ENCODE measurements at regions not wholly inside any gene's neighbourhood (a gene's known extent, or its start where the extent isn't known, plus 50 kb on each side); places are given as distances from the start of the nearest gene placed in this dataset.

DNA sequence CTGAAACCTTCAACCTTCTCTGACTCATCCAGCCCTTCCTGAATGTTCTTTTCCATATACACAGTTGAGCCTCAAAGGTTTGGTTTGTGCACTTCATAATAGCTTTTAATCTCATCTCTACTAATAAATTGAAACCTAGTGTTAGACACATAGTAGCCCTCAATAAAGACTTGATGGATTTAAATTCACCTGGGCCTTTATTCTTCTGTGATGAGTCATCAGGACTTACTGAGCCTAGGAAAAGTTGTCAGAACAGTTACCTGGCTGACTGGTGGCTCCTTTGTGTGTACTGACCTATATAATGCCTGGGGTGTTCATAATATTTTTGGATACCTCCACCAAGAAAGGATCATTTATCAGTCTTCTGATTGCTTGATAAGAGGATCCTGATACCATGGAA lies 86.4 kb upstream of the NTF3 start:
- CTCF ChIA-PET = no interaction called here
- Mint-ChIP-seq H3K4me3 (no peak overlapping the region), H3K36me3 (ENCODE audit: low read depth) (no peaks in the 10 kb centered on the region)

GRCh38 chr12:5348057-5348456 lies 83.9 kb upstream of the NTF3 start:
- Histone ChIP-seq H3K27me3 (ENCODE audit: control insufficient read depth in 1 of 2, insufficient read depth in 2 of 2, low read length in 2 of 2) (no peaks in the 10 kb centered on the region), H3K4me1 (ENCODE audit: insufficient read depth, low read length) (no peaks in the 10 kb centered on the region), H3K9me3 (ENCODE audit: control insufficient read depth in 1 of 2, insufficient read depth in 1 of 2, low read length in 2 of 2) (no peaks in the 10 kb centered on the region), H3K4me3 (ENCODE audit: low read length) (no peak overlapping the region), H3K27ac (ENCODE audit: low read depth in 1 of 2, low read length in 2 of 2) (no peak overlapping the region), H3K36me3 (ENCODE audit: insufficient read depth, low read length) (no peaks in the 10 kb centered on the region)
- ChIA-PET CTCF (no interaction called here), POLR2A (no interaction called here)
- TF ChIP-seq, protein P1, sequence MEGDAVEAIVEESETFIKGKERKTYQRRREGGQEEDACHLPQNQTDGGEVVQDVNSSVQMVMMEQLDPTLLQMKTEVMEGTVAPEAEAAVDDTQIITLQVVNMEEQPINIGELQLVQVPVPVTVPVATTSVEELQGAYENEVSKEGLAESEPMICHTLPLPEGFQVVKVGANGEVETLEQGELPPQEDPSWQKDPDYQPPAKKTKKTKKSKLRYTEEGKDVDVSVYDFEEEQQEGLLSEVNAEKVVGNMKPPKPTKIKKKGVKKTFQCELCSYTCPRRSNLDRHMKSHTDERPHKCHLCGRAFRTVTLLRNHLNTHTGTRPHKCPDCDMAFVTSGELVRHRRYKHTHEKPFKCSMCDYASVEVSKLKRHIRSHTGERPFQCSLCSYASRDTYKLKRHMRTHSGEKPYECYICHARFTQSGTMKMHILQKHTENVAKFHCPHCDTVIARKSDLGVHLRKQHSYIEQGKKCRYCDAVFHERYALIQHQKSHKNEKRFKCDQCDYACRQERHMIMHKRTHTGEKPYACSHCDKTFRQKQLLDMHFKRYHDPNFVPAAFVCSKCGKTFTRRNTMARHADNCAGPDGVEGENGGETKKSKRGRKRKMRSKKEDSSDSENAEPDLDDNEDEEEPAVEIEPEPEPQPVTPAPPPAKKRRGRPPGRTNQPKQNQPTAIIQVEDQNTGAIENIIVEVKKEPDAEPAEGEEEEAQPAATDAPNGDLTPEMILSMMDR (IDR thresholded peaks at IDR 0.05) = no peak
- Mint-ChIP-seq H3K36me3 (ENCODE audit: low read depth) (no peaks in the 10 kb centered on the region), H3K27me3 (peaks cover 23% of the 10 kb centered on the region), H3K4me3 (no peak overlapping the region), H3K9me3 (peaks cover 3% of the 10 kb centered on the region), H3K27ac (no peak overlapping the region), H3K4me1 (ENCODE audit: low read depth) (no peaks in the 10 kb centered on the region)
- no peak for DNase-seq
- ATAC-seq (ENCODE audit: poor library complexity) = no peak
- intact Hi-C loops (cut with DNase I, micrococcal nuclease) = no loop called here

More for the DNA sequence above, 86.4 kb upstream of the NTF3 start:
- H3K9me3 Mint-ChIP-seq = peaks cover 2% of the 10 kb centered on the region
- Histone ChIP-seq H3K4me1 (ENCODE audit: insufficient read depth, low read length) (no peaks in the 10 kb centered on the region), H3K4me3 (ENCODE audit: low read length) (no peak overlapping the region), H3K27ac (ENCODE audit: low read depth in 1 of 2, low read length in 2 of 2) (no peak overlapping the region), H3K27me3 (ENCODE audit: control insufficient read depth in 1 of 2, insufficient read depth in 2 of 2, low read length in 2 of 2) (no peaks in the 10 kb centered on the region), H3K9me3 (ENCODE audit: control insufficient read depth in 1 of 2, insufficient read depth in 1 of 2, low read length in 2 of 2) (no peaks in the 10 kb centered on the region), H3K36me3 (ENCODE audit: insufficient read depth, low read length) (no peaks in the 10 kb centered on the region)
- H3K4me1 Mint-ChIP-seq (ENCODE audit: low read depth) = no peaks in the 10 kb centered on the region
- TF ChIP-seq, protein P1 (IDR thresholded peaks at IDR 0.05) = no peak
- intact Hi-C loops (cut with DNase I, micrococcal nuclease) = no loop called here
- no peak for ATAC-seq (ENCODE audit: poor library complexity)
- no peak overlapping the region for H3K27ac Mint-ChIP-seq
- no peak for DNase-seq
- POLR2A ChIA-PET = no interaction called here
- peaks cover 23% of the 10 kb centered on the region for H3K27me3 Mint-ChIP-seq

DNA sequence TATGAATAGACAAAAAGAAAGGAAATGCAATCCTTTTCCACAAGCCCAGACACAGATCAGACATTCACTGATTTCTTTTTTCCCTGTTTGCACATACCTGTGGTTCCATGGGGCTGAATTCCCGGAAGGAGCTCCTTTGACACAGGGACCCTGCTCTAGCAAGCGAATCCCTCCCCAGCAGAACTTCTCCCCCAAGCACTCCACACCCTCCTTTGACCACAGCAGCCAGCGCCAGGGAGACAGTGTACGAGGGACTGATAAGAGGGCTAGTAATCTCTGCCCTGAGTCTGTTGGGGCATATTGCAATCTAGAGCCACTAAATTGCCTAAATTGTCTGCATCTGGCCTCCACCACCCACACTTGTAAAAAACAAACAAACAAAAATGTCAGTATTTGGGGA lies 83.4 kb upstream of the NTF3 start:
- Histone ChIP-seq H3K9me3 (ENCODE audit: control insufficient read depth in 1 of 2, insufficient read depth in 1 of 2, low read length in 2 of 2) (no peaks in the 10 kb centered on the region), H3K36me3 (ENCODE audit: insufficient read depth, low read length) (no peaks in the 10 kb centered on the region), H3K4me3 (ENCODE audit: low read length) (no peak overlapping the region), H3K4me1 (ENCODE audit: insufficient read depth, low read length) (no peaks in the 10 kb centered on the region), H3K27me3 (ENCODE audit: control insufficient read depth in 1 of 2, insufficient read depth in 2 of 2, low read length in 2 of 2) (no peaks in the 10 kb centered on the region), H3K27ac (ENCODE audit: low read depth in 1 of 2, low read length in 2 of 2) (no peak overlapping the region)
- no peak for ATAC-seq (ENCODE audit: poor library complexity)
- ChIA-PET POLR2A (no interaction called here), CTCF (no interaction called here)
- no peak overlapping the region for H3K27ac Mint-ChIP-seq
- H3K27me3 Mint-ChIP-seq = peaks cover 23% of the 10 kb centered on the region
- no peak for DNase-seq
- intact Hi-C loops (cut with DNase I, micrococcal nuclease) = no loop called here
- no peaks in the 10 kb centered on the region for H3K4me1 Mint-ChIP-seq (ENCODE audit: low read depth)
- TF ChIP-seq, protein P1 (IDR thresholded peaks at IDR 0.05) = no peak
- no peak overlapping the region for H3K4me3 Mint-ChIP-seq
- H3K9me3 Mint-ChIP-seq = peaks cover 3% of the 10 kb centered on the region
- no peaks in the 10 kb centered on the region for H3K36me3 Mint-ChIP-seq (ENCODE audit: low read depth)

Measured in CD4-positive, alpha-beta T cell (primary cell).